K562 (cell line): ENCODE measurements at regions not wholly inside any gene's neighbourhood (a gene's known extent, or its start where the extent isn't known, plus 50 kb on each side); places are given as distances from the start of the nearest gene placed in this dataset.
A peak's percentile ranks its signal among the peaks of the same experiment; 100 is the strongest.

Experiments
- ATAC-seq: fragments of 200-7000 bp; cut with Tn5 transposase; 3 replicates; pipeline ENCODE4 v1.9.1; 2020; ENCODE audit warnings: moderate library complexity
- BruUV-seq: library from RNA; stranded (reverse); fragments of 400-500 nt; replicated peaks from 2 replicates; lab custom pipeline; 2021; lab: Mats Ljungman, UMichigan
- CTCF ChIA-PET: fragments of 300-600 bp; formaldehyde crosslinking; extraction: SDS; loops from one replicate; lab custom pipeline; 2021; ENCODE audit warnings: low intra/inter-chr PET ratio; lab: Yijun Ruan, JAX
- POLR2A ChIA-PET: fragments of 300-600, 350-650 bp; sonication (Branson Sonifier 250); formaldehyde crosslinking; extraction: SDS; loops from one replicate; lab custom pipeline; 2021; ENCODE audit warnings: antibody characterized with exemption, inconsistent platforms; lab: Yijun Ruan, JAX
- DNase-seq, 4 experiments: peaks; one replicate each; pipeline versions ENCODE4 v3.0.0 to v3.0.0-alpha.2; 2011 to 2018; ENCODE audit warnings: low spot score in 3 of 4, mixed read lengths in 3 of 4; ENCODE audit errors: extremely low read depth in 1 of 4
- FAIRE-seq: peaks from 2 replicates; lab custom pipeline; 2011; peaks lifted over from hg19 to GRCh38; lab: Jason Lieb, UNC
- H2AFZ ChIP-seq: 2 replicates; pipeline ENCODE4 v1.6.0; 2011; ENCODE audit warnings: low read depth, low read length, control low read depth, inconsistent platforms
- H3K27ac ChIP-seq: fragments of 200-600 bp; 3 replicates; pipeline ENCODE4 v1.8.0; 2011; ENCODE audit warnings: low read depth, mild to moderate bottlenecking, control low read depth, inconsistent platforms, low read length, moderate library complexity, mixed read lengths; ENCODE audit errors: extremely low read depth
- H3K27me3 ChIP-seq, 2 experiments: fragments of 300-600 bp in 1 of 2; 2 replicates in 1 of 2; 3 replicates in 1 of 2; pipeline versions ENCODE4 v1.6.0 to v1.8.0; 2011; ENCODE audit warnings: inconsistent platforms in 2 of 2, low read length in 2 of 2, mild to moderate bottlenecking in 1 of 2, mixed read lengths in 1 of 2, moderate library complexity in 1 of 2; ENCODE audit not compliant: control insufficient read depth in 2 of 2, insufficient read depth in 2 of 2
- H3K36me3 ChIP-seq: fragments of 300-600 bp; 3 replicates; pipeline ENCODE4 v1.8.0; 2011; ENCODE audit warnings: mild to moderate bottlenecking, low read length, inconsistent platforms; ENCODE audit not compliant: control insufficient read depth, insufficient read depth
- H3K4me1 ChIP-seq, 2 experiments: fragments of 200-600 bp in 1 of 2; replicated peaks in 1 of 2; 2 replicates in 1 of 2; 3 replicates in 1 of 2; pipeline versions ENCODE4 v1.5.1 to v1.8.0; 2011; ENCODE audit warnings: inconsistent platforms in 2 of 2, low read length in 2 of 2, mild to moderate bottlenecking in 1 of 2, mixed read lengths in 1 of 2, moderate library complexity in 1 of 2; ENCODE audit not compliant: control insufficient read depth in 2 of 2, insufficient read depth in 2 of 2
- H3K4me2 ChIP-seq: 2 replicates; pipeline ENCODE4 v1.6.1; 2011; ENCODE audit warnings: low read length, control low read depth, inconsistent platforms, mixed read lengths; ENCODE audit not compliant: insufficient read depth
- H3K4me3 ChIP-seq: fragments of 200-600 bp; sonication (generic), shearing (Covaris generic); 2 replicates; pipeline ENCODE4 v1.5.1; 2016; ENCODE audit warnings: control low read depth, inconsistent platforms
- H3K79me2 ChIP-seq: fragments of 200-600 bp; 3 replicates; pipeline ENCODE4 v1.8.0; 2011; ENCODE audit warnings: low read length, inconsistent platforms; ENCODE audit not compliant: control insufficient read depth, insufficient read depth
- H3K9ac ChIP-seq, 2 experiments: 2 replicates each; pipeline versions ENCODE4 v1.6.0 to v1.6.1; 2011; ENCODE audit warnings: low read depth in 2 of 2, low read length in 2 of 2, control low read depth in 1 of 2, inconsistent platforms in 1 of 2, mild to moderate bottlenecking in 1 of 2, mixed read lengths in 1 of 2; ENCODE audit not compliant: insufficient read depth in 1 of 2
- H3K9me1 ChIP-seq: one replicate; pipeline ENCODE4 v1.6.0; 2011; ENCODE audit warnings: inconsistent platforms, mild to moderate bottlenecking, low read length, moderate library complexity; ENCODE audit not compliant: control insufficient read depth, insufficient read depth
- H3K9me3 ChIP-seq: replicated peaks from 2 replicates; pipeline ENCODE4 v1.5.1; 2011; ENCODE audit warnings: low read depth, low read length, inconsistent platforms; ENCODE audit not compliant: control insufficient read depth, insufficient read depth
- H4K20me1 ChIP-seq: replicated peaks from 2 replicates; pipeline ENCODE4 v1.6.1; 2011; ENCODE audit warnings: low read length, inconsistent platforms, mixed read lengths; ENCODE audit not compliant: control insufficient read depth, insufficient read depth
- ASH1L ChIP-seq: fragments of 450-650 bp; IDR thresholded peaks from 2 replicates; pipeline ENCODE4 v1.6.1; 2018; ENCODE audit warnings: borderline replicate concordance, mild to moderate bottlenecking, low read depth; ENCODE audit not compliant: partially characterized antibody
- ETV1 ChIP-seq: fragments of 450-650 bp; conservative IDR thresholded peaks from 2 replicates; pipeline ENCODE4 v1.6.1; 2016; ENCODE audit warnings: missing genetic modification characterization, control low read depth, low read depth, missing compliant biosample characterization
- GABPB1 ChIP-seq: sonication (generic); formaldehyde crosslinking; IDR thresholded peaks from 2 replicates; pipeline ENCODE4 v1.8.0; 2022; ENCODE audit warnings: mild to moderate bottlenecking, missing genetic modification reagents
- MEIS2 ChIP-seq: fragments of 450-650 bp; IDR thresholded peaks from 2 replicates; pipeline ENCODE4 v1.6.1; 2014; ENCODE audit warnings: mild to moderate bottlenecking; ENCODE audit not compliant: partially characterized antibody
- NR3C1 ChIP-seq: sonication (generic); formaldehyde crosslinking; IDR thresholded peaks from 2 replicates; pipeline ENCODE4 v1.8.1; 2022; ENCODE audit warnings: missing genetic modification reagents
- PATZ1 ChIP-seq: fragments of 250-450 bp; sonication (Bioruptor Pico); IDR thresholded peaks from 2 replicates; pipeline ENCODE4 v1.5.0; 2020; ENCODE audit warnings: mild to moderate bottlenecking, borderline replicate concordance
- PCBP1 ChIP-seq: fragments of 200-400 bp; formaldehyde crosslinking; IDR thresholded peaks from 2 replicates; pipeline ENCODE4 v1.6.1; 2018; ENCODE audit warnings: mild to moderate bottlenecking, low read depth, low read length; ENCODE audit not compliant: poor library complexity, severe bottlenecking
- ZBTB5 ChIP-seq: fragments of 450-650 bp; IDR thresholded peaks from 2 replicates; pipeline ENCODE4 v1.6.1; 2017; ENCODE audit warnings: antibody characterized with exemption
- WGBS: fragments of 100-300 bp; shearing (Covaris generic); methylation state at CpG from one replicate; pipeline ENCODE4 v1.1.6; 2016; ENCODE audit warnings: low coverage, mixed read lengths; ENCODE audit not compliant: insufficient coverage; ENCODE audit errors: missing lambda C conversion rate; 5-methylcytosine and 5-hydroxymethylcytosine counted together
- in situ Hi-C: fragments of 300-500 bp; cut with MboI; formaldehyde crosslinking; loops from 4 replicates; pipeline ENCODE4 v1.15.0; 2018; ENCODE audit warnings: inconsistent platforms, mixed read lengths
- intact Hi-C: fragments of 100-400 bp; cut with micrococcal nuclease; formaldehyde crosslinking; loops from 2 replicates; pipeline ENCODE4 v1.14.2; 2022

- Histone ChIP-seq H4K20me1 (no peaks in the 10 kb centered on the region), H2AFZ (no peak overlapping the region), H3K9me3 (no peaks in the 10 kb centered on the region)
- TF ChIP-seq ASH1L (no peak), ZBTB5 (no peak), NR3C1 (CRISPR knock-in tag) (no peak), GABPB1 (no peak), PCBP1 (no peak), PATZ1 (CRISPR knock-in tag) (no peak), MEIS2 (peak; percentile 62), ETV1 (no peak)
- TF ChIP-seq, all 486 proteins: peak for 1
- Histone ChIP-seq H3K4me1 (no peaks in the 10 kb centered on the region), H3K9ac (no peak overlapping the region), H3K36me3 (no peaks in the 10 kb centered on the region), H3K27me3 (no peaks in the 10 kb centered on the region), H3K4me2 (no peak overlapping the region), H3K27ac (no peak overlapping the region), H3K79me2 (no peaks in the 10 kb centered on the region), H3K9me1 (no peaks in the 10 kb centered on the region), H3K4me3 (no peak overlapping the region)
- in situ Hi-C loops = no loop called here
- no peak for DNase-seq
- ChIA-PET POLR2A (no interaction called here), CTCF (no interaction called here)
- WGBS = 42% methylated on average over 3 of the region's 3 CpGs
- no peak for FAIRE-seq
- no peak for ATAC-seq
- intact Hi-C loops = no loop called here
- no TSS peak for BruUV-seq
Measured at GRCh38 chr5:105088102-105088501, 1525.5 kb upstream of the NUDT12 start.
